ENCODE measurements at regions not wholly inside any gene's neighbourhood (a gene's known extent, or its start where the extent isn't known, plus 50 kb on each side); places are given as distances from the start of the nearest gene placed in this dataset.

- no peak overlapping the region for H2BK15ac ChIP-seq (ENCODE audit: low read depth, low read length)
- WGBS (ENCODE audit: extremely low coverage, insufficient read length, low lambda C conversion rate) = no CpG with 5 or more reads among the region's 8 CpGs
- no peaks in the 10 kb centered on the region for H3K79me1 ChIP-seq (ENCODE audit: insufficient read depth, low read depth, low read length, poor library complexity, severe bottlenecking)
- no peaks in the 10 kb centered on the region for H3K36me3 Mint-ChIP-seq (ENCODE audit: insufficient read depth in 1 of 3, low read depth in 3 of 3)
- TF ChIP-seq CTCF (conservative IDR thresholded peaks at IDR 0.05) = no peak
- no peak overlapping the region for H3K18ac ChIP-seq (ENCODE audit: insufficient read length, low read depth, low read length)
- no peak overlapping the region; the same call in 1 of the 2 replicates for H3K14ac ChIP-seq (ENCODE audit: insufficient read depth, low read length)
- H2BK120ac ChIP-seq (ENCODE audit: low read depth, low read length, poor library complexity, severe bottlenecking) = no peak overlapping the region
- no peak overlapping the region for H3K27ac ChIP-seq (ENCODE audit: insufficient read length, low read depth, low read length)
- no peak overlapping the region for H2AK5ac ChIP-seq (ENCODE audit: insufficient read length, low read length)
- H3T11ph ChIP-seq (ENCODE audit: low read length) = no peak overlapping the region
- no peak overlapping the region for H2AFZ ChIP-seq (ENCODE audit: low read length)
- H2BK5ac ChIP-seq (ENCODE audit: insufficient read length, low read length) = no peak overlapping the region
- H3K56ac ChIP-seq (ENCODE audit: insufficient read length, low read depth, low read length) = no peak overlapping the region
- H3K4me1 ChIP-seq (ENCODE audit: insufficient read depth, low read length) = peaks cover 11% of the 10 kb centered on the region; the same call in 1 of the 2 replicates
- no peak overlapping the region for H4K5ac ChIP-seq (ENCODE audit: insufficient read length, low read depth, low read length)
- H3K23ac ChIP-seq (ENCODE audit: insufficient read length, low read depth, low read length) = no peak overlapping the region
- no peaks in the 10 kb centered on the region for H3K23me2 ChIP-seq (ENCODE audit: insufficient read length, low read depth, low read length, poor library complexity, severe bottlenecking)
- no peak overlapping the region for H2BK12ac ChIP-seq (ENCODE audit: insufficient read length, low read depth, low read length)
- H4K8ac ChIP-seq (replicated peaks; ENCODE audit: insufficient read length, low read depth, low read length) = no peak overlapping the region
- H3K9ac ChIP-seq (ENCODE audit: extremely low read depth, insufficient read length, low read length) = no peak overlapping the region
- no peak overlapping the region for H4K91ac ChIP-seq (ENCODE audit: insufficient read length, low read depth, low read length)
- no peaks in the 10 kb centered on the region for H4K20me1 ChIP-seq (ENCODE audit: control insufficient read depth, insufficient read depth, insufficient read length)
- no peaks in the 10 kb centered on the region for H3K9me3 Mint-ChIP-seq
- DNase-seq = no peak
- H3K27ac Mint-ChIP-seq = peak overlapping the region in 1 of 3 experiments; percentile 73; a peak in 2 of 7 replicates
- no peak overlapping the region for H3K4me2 ChIP-seq (ENCODE audit: insufficient read depth, insufficient read length, low read length)
- no peak overlapping the region for H3K4me3 Mint-ChIP-seq
- no peak overlapping the region for H3K4ac ChIP-seq (ENCODE audit: low read depth, low read length)
- no peaks in the 10 kb centered on the region for H3K9me3 ChIP-seq (ENCODE audit: control insufficient read depth, low read depth, low read length)
- H3K27me3 ChIP-seq (ENCODE audit: insufficient read depth, low read length) = no peaks in the 10 kb centered on the region
- no peaks in the 10 kb centered on the region for H3K79me2 ChIP-seq (ENCODE audit: insufficient read depth, low read length)
- no peak overlapping the region for H2BK20ac ChIP-seq (ENCODE audit: low read depth, low read length, poor library complexity, severe bottlenecking)
- H3K27me3 Mint-ChIP-seq (ENCODE audit: low read depth) = no peaks in the 10 kb centered on the region
- H3K4me1 Mint-ChIP-seq = peaks cover 38 to 43% of the 10 kb centered on the region in 2 experiments
Measured at GRCh38 chr5:148952097-148952867, 110.6 kb downstream of the SH3TC2 start.
